Gastroesophageal sphincter (tissue), 4 donors: ENCODE measurements at regions not wholly inside any gene's neighbourhood (a gene's known extent, or its start where the extent isn't known, plus 50 kb on each side); places are given as distances from the start of the nearest gene placed in this dataset.

Source experiments
- ATAC-seq: fragments of 150-250 bp; one replicate; pipeline ENCODE4 v1.9.1; 2016; ENCODE audit warnings: mild to moderate bottlenecking, moderate library complexity
- H3K27ac ChIP-seq, 4 donors: fragments of 200-600 bp; sonication (generic) in 3 of 4; 1 replicate in 3 of 4; 2 replicates in 1 of 4; pipeline ENCODE4 v1.5.1; 2016 to 2019
- H3K27me3 ChIP-seq: fragments of 200-600 bp; sonication (generic); one replicate; pipeline ENCODE4 v1.5.1; 2019
- H3K36me3 ChIP-seq, 2 donors: fragments of 200-600 bp; sonication (generic); one replicate each; pipeline ENCODE4 v1.5.1; 2019; ENCODE audit warnings: control low read depth in 1 of 2
- H3K4me1 ChIP-seq, 3 donors: fragments of 200-600 bp; sonication (generic); 1 replicate in 2 of 3; 2 replicates in 1 of 3; pipeline ENCODE4 v1.5.1; 2016 to 2019; ENCODE audit warnings: control low read depth in 2 of 3
- H3K4me3 ChIP-seq, 2 donors: fragments of 200-600 bp; sonication (generic); one replicate each; pipeline ENCODE4 v1.5.1; 2019; ENCODE audit warnings: mild to moderate bottlenecking in 1 of 2, moderate library complexity in 1 of 2
- H3K9me3 ChIP-seq, 3 donors: fragments of 200-600 bp; sonication (generic); one replicate each; pipeline ENCODE4 v1.5.1; 2017 to 2019; ENCODE audit warnings: control low read depth in 2 of 3
- EP300 ChIP-seq: sonication (generic); formaldehyde crosslinking; IDR thresholded peaks from one replicate; pipeline ENCODE4 v1.6.1; 2017; ENCODE audit warnings: antibody characterized with exemption, mild to moderate bottlenecking
- POLR2A ChIP-seq, 2 donors: fragments of 450-650 bp; IDR thresholded peaks; one replicate each; pipeline ENCODE4 v1.6.1; 2017; ENCODE audit warnings: antibody characterized with exemption in 2 of 2, mild to moderate bottlenecking in 2 of 2, moderate library complexity in 1 of 2
- POLR2AphosphoS5 ChIP-seq: sonication (generic); formaldehyde crosslinking; IDR thresholded peaks from one replicate; pipeline ENCODE4 v1.6.1; 2017; ENCODE audit warnings: antibody characterized with exemption
- WGBS, 2 donors: methylation state at CpG; one replicate each; pipeline ENCODE4 v1.1.5; 2018; ENCODE audit warnings: low coverage in 1 of 2; 5-methylcytosine and 5-hydroxymethylcytosine counted together
- TF ChIP-seq, protein P1 (sequence below), 4 experiments: fragments of 200-600 bp in 2 of 4; fragments of 450-650 bp in 2 of 4; sonication (generic) in 1 of 4; IDR thresholded peaks; one replicate each; pipeline ENCODE4 v1.5.1; 2017 to 2019; ENCODE audit warnings: antibody characterized with exemption in 4 of 4, mild to moderate bottlenecking in 2 of 4, moderate library complexity in 2 of 4

DNA sequence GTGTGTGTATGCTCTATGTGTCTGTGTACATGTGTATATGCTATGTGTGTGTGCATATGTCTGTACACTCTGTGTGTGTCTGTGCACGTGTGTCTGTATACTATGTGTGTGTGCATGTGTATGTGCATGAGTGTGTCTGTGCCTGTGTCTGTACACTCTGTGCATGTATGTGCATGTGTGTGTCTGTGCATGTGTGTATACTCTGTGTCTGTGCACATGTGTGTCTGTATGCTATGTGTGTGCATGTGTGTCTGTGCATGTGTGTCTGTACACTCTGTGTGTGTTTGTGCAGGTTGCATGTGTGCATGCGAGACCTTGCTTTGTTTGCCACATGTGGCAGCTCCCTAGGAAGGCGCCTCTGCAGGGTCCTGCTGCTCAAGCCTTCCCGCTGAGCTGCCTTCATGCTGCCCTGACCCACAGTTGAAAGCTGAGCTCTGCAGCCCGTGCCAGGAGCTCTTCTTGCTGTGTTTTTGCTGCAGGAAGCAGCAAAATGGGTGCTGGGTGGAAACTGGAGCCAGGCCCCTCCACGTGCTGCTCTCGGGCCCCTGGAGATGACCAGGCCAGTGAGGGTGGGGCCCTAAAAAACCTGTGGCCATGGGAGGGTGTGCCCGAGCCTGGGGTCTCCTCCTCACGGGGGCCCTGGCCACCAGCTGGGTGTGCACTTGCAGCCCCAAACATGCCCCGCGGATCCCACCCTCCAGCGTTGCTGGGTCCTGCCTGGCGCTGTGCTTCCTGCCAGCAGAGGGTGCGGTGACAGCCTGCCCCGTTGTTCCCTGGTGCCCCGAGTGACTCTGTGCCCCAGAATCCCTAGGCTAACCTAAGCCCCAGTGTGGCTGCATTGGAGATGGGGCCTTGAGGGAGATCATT, 109.1 kb downstream of the DACT2 start:
- no peak overlapping the region for H3K27ac ChIP-seq
- no peaks in the 10 kb centered on the region for H3K4me1 ChIP-seq
- no peaks in the 10 kb centered on the region for H3K36me3 ChIP-seq
- TF ChIP-seq EP300 (no peak), POLR2AphosphoS5 (no peak), POLR2A (IDR thresholded peaks at IDR 0.05) (no peak)
- TF ChIP-seq, protein P1, sequence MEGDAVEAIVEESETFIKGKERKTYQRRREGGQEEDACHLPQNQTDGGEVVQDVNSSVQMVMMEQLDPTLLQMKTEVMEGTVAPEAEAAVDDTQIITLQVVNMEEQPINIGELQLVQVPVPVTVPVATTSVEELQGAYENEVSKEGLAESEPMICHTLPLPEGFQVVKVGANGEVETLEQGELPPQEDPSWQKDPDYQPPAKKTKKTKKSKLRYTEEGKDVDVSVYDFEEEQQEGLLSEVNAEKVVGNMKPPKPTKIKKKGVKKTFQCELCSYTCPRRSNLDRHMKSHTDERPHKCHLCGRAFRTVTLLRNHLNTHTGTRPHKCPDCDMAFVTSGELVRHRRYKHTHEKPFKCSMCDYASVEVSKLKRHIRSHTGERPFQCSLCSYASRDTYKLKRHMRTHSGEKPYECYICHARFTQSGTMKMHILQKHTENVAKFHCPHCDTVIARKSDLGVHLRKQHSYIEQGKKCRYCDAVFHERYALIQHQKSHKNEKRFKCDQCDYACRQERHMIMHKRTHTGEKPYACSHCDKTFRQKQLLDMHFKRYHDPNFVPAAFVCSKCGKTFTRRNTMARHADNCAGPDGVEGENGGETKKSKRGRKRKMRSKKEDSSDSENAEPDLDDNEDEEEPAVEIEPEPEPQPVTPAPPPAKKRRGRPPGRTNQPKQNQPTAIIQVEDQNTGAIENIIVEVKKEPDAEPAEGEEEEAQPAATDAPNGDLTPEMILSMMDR (IDR thresholded peaks at IDR 0.05) = no peak
- no peak overlapping the region for H3K4me3 ChIP-seq
- H3K27me3 ChIP-seq = peaks cover 7% of the 10 kb centered on the region
- no peak for ATAC-seq
- no peaks in the 10 kb centered on the region for H3K9me3 ChIP-seq
- 100% methylated on average over 1 of the region's 16 CpGs; no CpG with 5 or more reads in 1 of the 2 donors for WGBS, 2 donors

DNA sequence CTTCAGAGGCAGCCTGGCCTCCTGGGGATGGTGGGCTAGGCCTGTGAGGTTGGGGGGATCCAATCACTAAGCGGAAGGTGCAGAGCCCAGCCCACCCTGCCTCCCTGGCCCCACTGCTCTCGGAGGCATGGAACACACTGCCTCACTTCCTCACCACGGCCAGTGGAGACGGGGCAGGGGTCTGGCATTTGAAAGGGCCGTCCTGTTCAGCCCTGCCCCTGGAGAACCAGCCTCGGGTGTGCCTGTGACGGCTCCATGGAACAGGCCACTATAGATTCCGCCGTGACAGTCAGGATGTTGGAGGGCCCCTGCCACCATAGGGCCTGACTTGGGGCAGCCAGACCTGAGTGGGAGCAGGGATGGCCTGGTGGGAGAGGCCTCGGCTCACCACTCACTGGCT, 110.2 kb downstream of the DACT2 start:
- ATAC-seq = no peak
- no peak overlapping the region for H3K4me3 ChIP-seq
- H3K27ac ChIP-seq = no peak overlapping the region
- H3K36me3 ChIP-seq = no peaks in the 10 kb centered on the region
- H3K4me1 ChIP-seq = no peaks in the 10 kb centered on the region
- no CpG with 5 or more reads among the region's 10 CpGs for WGBS, 2 donors
- H3K27me3 ChIP-seq = peaks cover 7% of the 10 kb centered on the region
- TF ChIP-seq POLR2AphosphoS5 (no peak), EP300 (no peak)
- H3K9me3 ChIP-seq = no peaks in the 10 kb centered on the region

DNA sequence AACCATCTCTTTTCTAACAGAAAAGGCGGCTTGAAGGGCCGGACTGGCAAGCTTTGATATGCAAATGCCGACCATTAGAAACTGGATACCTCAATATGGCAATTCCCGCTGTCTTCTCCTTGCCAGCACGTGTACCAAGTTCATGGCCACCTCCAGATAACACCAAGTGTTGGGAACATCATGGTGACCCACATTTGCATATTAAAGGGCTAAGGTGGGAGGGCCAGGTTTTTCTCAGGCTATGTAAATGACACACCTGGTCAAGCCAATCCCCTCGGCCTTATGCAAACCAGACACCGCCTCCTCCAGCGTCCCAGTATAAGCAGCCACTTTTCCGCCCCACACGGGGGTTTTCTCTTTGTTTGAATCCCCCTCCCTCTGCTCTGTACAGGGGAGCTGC, 110.7 kb downstream of the DACT2 start:
- Histone ChIP-seq H3K9me3 (peaks cover 0 to 5% (median 0%) of the 10 kb centered on the region in 3 donors), H3K4me3 (no peak overlapping the region), H3K27ac (no peak overlapping the region), H3K36me3 (no peaks in the 10 kb centered on the region), H3K27me3 (peaks cover 7% of the 10 kb centered on the region), H3K4me1 (no peaks in the 10 kb centered on the region)
- ATAC-seq = no peak
- WGBS, 2 donors = 72 to 76% methylated on average over 5 to 7 of the region's 10 CpGs
- TF ChIP-seq, protein P1 (IDR thresholded peaks at IDR 0.05) = no peak
- TF ChIP-seq EP300 = no peak
- TF ChIP-seq POLR2AphosphoS5 = no peak
- no peak for TF ChIP-seq POLR2A (IDR thresholded peaks at IDR 0.05)

DNA sequence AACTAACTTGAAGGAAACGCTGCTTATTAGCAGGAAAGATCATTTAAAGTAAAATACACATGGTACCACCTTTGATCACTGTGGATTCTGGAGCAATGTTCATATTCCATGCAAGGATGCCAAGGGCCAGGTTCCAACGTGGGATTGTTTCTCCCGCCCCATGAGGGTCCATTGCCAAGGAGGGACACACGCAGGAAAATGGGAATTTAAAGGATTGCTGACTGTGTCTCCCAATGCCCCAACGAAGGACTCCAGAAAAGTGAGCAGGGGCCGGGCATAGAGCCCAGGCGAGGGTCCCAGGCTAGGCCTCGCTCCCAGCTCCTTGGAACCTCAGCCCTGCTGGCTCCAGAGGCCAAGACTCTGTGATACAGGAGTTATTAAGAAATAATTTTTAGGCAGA, 111.2 kb downstream of the DACT2 start:
- H3K27ac ChIP-seq = no peak overlapping the region
- H3K27me3 ChIP-seq = peaks cover 7% of the 10 kb centered on the region
- no peak for ATAC-seq
- H3K9me3 ChIP-seq = peaks cover 0 to 5% (median 0%) of the 10 kb centered on the region in 3 donors
- 90 to 100% methylated on average over 2 to 8 of the region's 8 CpGs for WGBS, 2 donors
- no peak for TF ChIP-seq POLR2A (IDR thresholded peaks at IDR 0.05)
- no peak for TF ChIP-seq EP300
- no peak for TF ChIP-seq POLR2AphosphoS5
- TF ChIP-seq, protein P1 (IDR thresholded peaks at IDR 0.05) = no peak
- no peaks in the 10 kb centered on the region for H3K4me1 ChIP-seq
- no peaks in the 10 kb centered on the region for H3K36me3 ChIP-seq
- H3K4me3 ChIP-seq = no peak overlapping the region

DNA sequence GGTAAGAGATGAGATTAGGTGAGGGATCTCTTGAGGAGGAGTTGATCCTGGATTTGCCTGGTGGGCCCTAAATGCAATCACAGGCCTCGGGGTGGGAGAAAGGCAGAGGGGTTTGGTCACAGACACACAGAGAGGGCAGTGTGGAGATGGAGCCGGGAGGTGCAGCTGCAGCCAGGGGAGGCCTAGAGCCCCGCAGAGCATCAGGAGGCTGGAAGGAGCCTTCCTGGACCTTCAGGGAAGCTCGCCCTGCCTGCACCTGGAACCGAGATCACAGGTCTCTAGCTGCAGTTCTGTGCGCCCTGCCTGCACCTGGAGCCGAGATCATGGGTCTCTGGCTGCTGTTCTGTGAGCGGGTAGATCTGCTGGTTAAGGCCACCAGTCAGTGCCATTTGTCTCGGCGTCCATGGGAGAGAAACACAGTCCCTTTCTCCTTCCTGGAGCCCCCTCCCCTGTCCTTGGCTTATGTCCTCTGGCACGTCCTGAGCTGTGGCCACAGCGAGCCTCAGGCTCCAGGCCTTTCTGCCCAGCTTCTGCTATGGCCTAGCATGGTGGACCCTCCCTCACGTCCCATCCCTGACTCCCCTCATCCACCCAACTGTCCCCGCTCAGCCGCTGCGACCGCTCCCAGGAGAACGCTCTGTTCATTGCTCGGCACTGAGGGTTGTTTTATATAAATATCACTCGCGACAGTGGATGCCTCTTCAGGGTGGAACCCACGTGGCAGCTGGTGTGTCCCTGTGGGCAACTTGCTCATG, 112.0 kb downstream of the DACT2 start:
- TF ChIP-seq EP300 (no peak), POLR2A (IDR thresholded peaks at IDR 0.05) (no peak), POLR2AphosphoS5 (no peak)
- TF ChIP-seq, protein P1 (IDR thresholded peaks at IDR 0.05) = no peak
- peaks cover 7% of the 10 kb centered on the region for H3K27me3 ChIP-seq
- 90 to 93% methylated on average over 9 to 10 of the region's 22 CpGs for WGBS, 2 donors
- H3K9me3 ChIP-seq = peaks cover 0 to 5% (median 0%) of the 10 kb centered on the region in 3 donors
- no peak overlapping the region for H3K4me3 ChIP-seq
- H3K36me3 ChIP-seq = no peaks in the 10 kb centered on the region
- no peak overlapping the region for H3K27ac ChIP-seq
- no peak for ATAC-seq
- H3K4me1 ChIP-seq = no peaks in the 10 kb centered on the region
